Mucosa of descending colon (tissue), 3 donors: ENCODE measurements at regions not wholly inside any gene's neighbourhood (a gene's known extent, or its start where the extent isn't known, plus 50 kb on each side); places are given as distances from the start of the nearest gene placed in this dataset.

Experiments used
- ATAC-seq: fragments of 200-7000 bp; cut with Tn5 transposase; one replicate; pipeline ENCODE4 v1.9.1; 2020; ENCODE audit warnings: mild to moderate bottlenecking, moderate library complexity
- DNase-seq, 3 donors: peaks; one replicate each; pipeline ENCODE4 v3.0.0-alpha.2; 2020
- H3K36me3 ChIP-seq: fragments of 200-600 bp; one replicate; pipeline ENCODE4 v1.8.0; 2021; ENCODE audit warnings: low read depth, mild to moderate bottlenecking
- H3K4me1 ChIP-seq: fragments of 200-600 bp; one replicate; pipeline ENCODE4 v1.8.0; 2021; ENCODE audit warnings: low read depth, mild to moderate bottlenecking
- H3K4me3 ChIP-seq: fragments of 200-600 bp; one replicate; pipeline ENCODE4 v1.8.0; 2021; ENCODE audit warnings: mild to moderate bottlenecking
- H3K9me3 ChIP-seq: fragments of 200-600 bp; one replicate; pipeline ENCODE4 v1.8.0; 2021; ENCODE audit warnings: mild to moderate bottlenecking
- intact Hi-C, 2 donors: fragments of 100-400 bp; cut with DNase I in 1 of 2; cut with micrococcal nuclease in 1 of 2; formaldehyde crosslinking; loops; one replicate each; pipeline versions ENCODE4 v1.11.0 to v1.11.1; 2022; cut with DNase I, micrococcal nuclease
- TF ChIP-seq, protein P1 (sequence below): fragments of 200-600 bp; IDR thresholded peaks from one replicate; pipeline ENCODE4 v1.8.0; 2022; ENCODE audit warnings: antibody characterized with exemption, mild to moderate bottlenecking
- donor health status: DM: no; HTN: no; CAD: no; lungs with moderate emphysema.
- donor health status: DM: no; HTN: no; CAD: no.
- donor health status: DM: no; HTN: yes; CAD: no.

DNA sequence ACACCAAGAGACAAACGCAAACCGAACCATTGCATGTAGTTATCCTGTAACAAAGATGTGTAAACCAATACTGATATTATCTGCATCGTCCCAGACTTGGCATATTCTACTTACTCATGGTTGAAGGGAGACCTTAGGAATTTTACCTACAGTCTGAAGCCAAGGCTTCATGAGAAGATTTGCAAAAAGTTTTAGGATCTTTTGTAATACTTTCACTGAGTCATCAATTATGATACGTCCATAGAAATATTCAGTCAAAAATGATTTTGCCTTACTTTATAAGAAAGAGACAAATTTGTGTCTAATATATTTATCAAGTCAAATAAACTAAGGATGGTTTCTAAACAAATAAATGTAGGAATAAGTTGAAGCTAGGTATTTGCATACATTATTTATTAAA is 1176.1 kb upstream of the ADGRL2 start:
- ATAC-seq (no peak), DNase-seq (no peak)
- Histone ChIP-seq H3K9me3 (no peaks in the 10 kb centered on the region), H3K4me1 (no peaks in the 10 kb centered on the region), H3K36me3 (no peaks in the 10 kb centered on the region), H3K4me3 (no peak overlapping the region)
- intact Hi-C loops: no loop called here
- TF ChIP-seq, protein P1, sequence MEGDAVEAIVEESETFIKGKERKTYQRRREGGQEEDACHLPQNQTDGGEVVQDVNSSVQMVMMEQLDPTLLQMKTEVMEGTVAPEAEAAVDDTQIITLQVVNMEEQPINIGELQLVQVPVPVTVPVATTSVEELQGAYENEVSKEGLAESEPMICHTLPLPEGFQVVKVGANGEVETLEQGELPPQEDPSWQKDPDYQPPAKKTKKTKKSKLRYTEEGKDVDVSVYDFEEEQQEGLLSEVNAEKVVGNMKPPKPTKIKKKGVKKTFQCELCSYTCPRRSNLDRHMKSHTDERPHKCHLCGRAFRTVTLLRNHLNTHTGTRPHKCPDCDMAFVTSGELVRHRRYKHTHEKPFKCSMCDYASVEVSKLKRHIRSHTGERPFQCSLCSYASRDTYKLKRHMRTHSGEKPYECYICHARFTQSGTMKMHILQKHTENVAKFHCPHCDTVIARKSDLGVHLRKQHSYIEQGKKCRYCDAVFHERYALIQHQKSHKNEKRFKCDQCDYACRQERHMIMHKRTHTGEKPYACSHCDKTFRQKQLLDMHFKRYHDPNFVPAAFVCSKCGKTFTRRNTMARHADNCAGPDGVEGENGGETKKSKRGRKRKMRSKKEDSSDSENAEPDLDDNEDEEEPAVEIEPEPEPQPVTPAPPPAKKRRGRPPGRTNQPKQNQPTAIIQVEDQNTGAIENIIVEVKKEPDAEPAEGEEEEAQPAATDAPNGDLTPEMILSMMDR: no peak

DNA sequence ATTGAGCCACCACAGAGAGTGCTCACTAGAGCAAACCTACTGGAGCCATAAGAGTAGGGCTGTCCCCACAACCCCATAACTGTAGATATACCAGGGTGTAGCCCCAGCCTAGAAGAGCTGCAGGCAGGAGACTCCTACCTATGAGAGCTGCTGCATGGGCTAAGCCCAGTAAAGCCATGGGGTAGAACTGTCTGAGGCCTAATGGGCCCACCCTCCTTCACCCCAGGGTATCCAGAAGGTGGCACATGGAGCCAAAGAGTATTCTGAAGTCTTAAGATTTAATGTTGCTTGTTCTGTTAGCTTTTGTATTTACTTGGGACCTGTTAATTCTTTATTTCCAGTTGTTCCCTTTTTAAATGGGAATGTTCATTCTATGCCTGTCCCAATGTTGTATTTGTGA is 1193.7 kb upstream of the ADGRL2 start:
- H3K4me1 ChIP-seq: no peaks in the 10 kb centered on the region
- DNase-seq: no peak
- H3K36me3 ChIP-seq: no peaks in the 10 kb centered on the region
- intact Hi-C loops: no loop called here
- no peak overlapping the region for H3K4me3 ChIP-seq
- TF ChIP-seq, protein P1: no peak
- ATAC-seq: no peak
- no peaks in the 10 kb centered on the region for H3K9me3 ChIP-seq

DNA sequence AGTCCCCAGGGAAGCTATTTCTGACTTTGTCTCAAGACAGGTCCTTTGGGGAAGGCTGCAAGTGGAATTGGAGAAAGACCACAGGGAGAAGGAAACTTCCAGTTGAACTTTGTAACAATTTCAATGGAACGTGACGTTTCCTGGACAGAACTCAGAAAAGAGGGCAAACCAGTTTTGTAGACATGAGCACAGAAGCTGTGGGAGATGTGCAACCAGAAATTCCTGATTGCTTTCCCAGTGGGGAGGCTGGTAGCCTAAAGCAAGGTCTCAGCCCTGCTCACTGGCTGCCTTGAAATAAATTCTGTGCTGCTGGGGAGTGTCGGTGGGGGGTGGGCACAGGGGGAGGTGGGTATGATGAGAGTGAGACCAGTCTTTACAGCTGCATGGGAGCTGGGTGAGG is 1206.7 kb upstream of the ADGRL2 start:
- intact Hi-C loops: no loop called here

DNA sequence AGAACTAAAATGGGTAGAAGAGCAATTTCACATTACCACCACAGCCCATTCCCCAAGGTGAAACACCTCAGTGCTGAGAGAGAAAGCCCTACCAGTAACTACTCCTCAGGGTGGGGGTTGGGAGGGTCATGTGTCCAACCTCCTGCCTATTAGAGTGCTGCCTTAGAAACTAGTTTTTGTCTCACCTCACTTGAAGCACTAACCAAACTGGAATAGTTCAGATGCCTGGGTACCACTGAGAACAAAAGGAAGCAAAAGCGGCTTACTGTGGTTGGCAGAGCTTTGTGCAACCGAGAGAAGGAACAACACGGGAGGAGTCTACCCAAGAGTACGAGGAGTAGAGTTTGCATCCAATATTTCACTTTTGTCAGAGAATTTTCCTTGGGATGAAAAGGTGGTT is 1207.5 kb upstream of the ADGRL2 start:
- TF ChIP-seq, protein P1: no peak
- H3K9me3 ChIP-seq: peaks cover 21% of the 10 kb centered on the region
- no peak for ATAC-seq
- H3K4me1 ChIP-seq: no peaks in the 10 kb centered on the region
- H3K36me3 ChIP-seq: no peaks in the 10 kb centered on the region
- no peak overlapping the region for H3K4me3 ChIP-seq
- intact Hi-C loops: no loop called here
- DNase-seq: no peak

More for the DNA sequence above, 1206.7 kb upstream of the ADGRL2 start:
- Histone ChIP-seq H3K4me1 (no peaks in the 10 kb centered on the region), H3K4me3 (no peak overlapping the region), H3K9me3 (peaks cover 29% of the 10 kb centered on the region), H3K36me3 (no peaks in the 10 kb centered on the region)
- TF ChIP-seq, protein P1: no peak
- DNase-seq (no peak), ATAC-seq (no peak)

DNA sequence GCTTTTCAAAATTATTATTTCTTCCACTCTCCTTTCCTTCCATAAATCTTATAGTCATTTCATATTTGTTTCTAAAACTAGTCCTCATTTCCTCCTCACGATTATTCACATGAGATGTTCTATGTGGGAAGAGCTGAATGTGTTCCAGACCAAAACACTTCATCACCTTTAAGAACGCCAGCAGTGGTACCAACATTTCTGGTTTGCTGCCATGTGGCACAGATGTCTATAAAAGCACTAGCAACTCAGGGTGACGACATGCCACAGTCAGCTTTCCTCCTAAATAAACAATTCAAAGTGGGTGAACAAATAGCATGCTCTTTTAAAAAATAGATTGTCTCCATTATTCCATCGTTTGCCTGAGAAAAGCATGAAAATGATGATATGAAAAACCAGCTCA is 1217.8 kb upstream of the ADGRL2 start:
- Histone ChIP-seq H3K36me3 (no peaks in the 10 kb centered on the region), H3K4me1 (no peaks in the 10 kb centered on the region), H3K4me3 (no peak overlapping the region), H3K9me3 (no peaks in the 10 kb centered on the region)
- TF ChIP-seq, protein P1: no peak
- no peak for ATAC-seq
- no peak for DNase-seq
- intact Hi-C loops: no loop called here

DNA sequence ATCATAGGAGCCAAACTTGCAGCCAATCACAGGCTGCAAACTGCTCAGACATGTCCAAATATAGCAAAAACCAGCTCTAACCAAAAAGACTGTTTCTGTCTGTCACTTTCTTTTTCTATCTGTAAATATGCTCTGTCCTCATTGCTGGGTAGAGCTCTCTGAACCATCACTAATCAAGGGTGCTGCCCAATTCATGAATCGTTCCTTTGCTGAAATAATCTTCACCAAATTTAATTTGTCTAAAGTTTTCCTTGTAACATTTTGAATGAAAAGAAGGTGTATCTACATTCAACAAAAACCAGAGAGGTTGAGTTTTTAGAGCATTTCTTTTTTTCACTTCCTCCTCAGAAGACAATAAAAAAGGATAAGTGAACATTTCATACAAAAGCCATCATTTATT is 1221.7 kb upstream of the ADGRL2 start:
- no peak for DNase-seq
- TF ChIP-seq, protein P1: no peak
- intact Hi-C loops: no loop called here
- H3K4me1 ChIP-seq: no peaks in the 10 kb centered on the region
- ATAC-seq: no peak
- H3K36me3 ChIP-seq: no peaks in the 10 kb centered on the region
- no peak overlapping the region for H3K4me3 ChIP-seq
- no peaks in the 10 kb centered on the region for H3K9me3 ChIP-seq
